NCI-H526 (cell line): ENCODE measurements at regions not wholly inside any gene's neighbourhood (a gene's known extent, or its start where the extent isn't known, plus 50 kb on each side); places are given as distances from the start of the nearest gene placed in this dataset.
"Not testable (repeated sequence)": the region's sequence is repeated elsewhere in the genome, so short reads cannot be mapped to it uniquely, and the experiment has no call there.

Source experiments
- DNase-seq, 2 experiments: peaks; one replicate each; lab custom pipeline; 2025; lab: John Stamatoyannopoulos, UW

DNA sequence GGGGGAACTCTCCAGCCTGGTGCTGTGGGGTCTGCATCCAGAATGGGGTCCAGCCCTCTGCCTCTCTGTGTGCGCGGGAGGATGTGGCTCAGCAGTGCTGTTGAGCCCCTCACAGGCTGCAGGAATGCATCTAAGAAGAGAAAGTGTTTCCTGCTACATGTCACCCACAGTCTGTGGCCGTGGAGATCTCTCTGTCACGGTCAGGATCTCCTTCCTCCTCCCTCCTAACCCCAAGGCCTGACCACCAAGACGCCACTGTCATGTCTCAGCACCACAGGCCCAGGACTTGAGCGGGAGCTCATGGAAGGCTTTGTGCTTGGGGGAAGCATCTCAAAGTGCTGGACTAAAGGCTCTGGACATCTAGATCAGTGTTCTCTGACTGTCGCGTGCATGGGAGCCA is 90.1 kb downstream of the SREK1 start:
- no peak for DNase-seq

DNA sequence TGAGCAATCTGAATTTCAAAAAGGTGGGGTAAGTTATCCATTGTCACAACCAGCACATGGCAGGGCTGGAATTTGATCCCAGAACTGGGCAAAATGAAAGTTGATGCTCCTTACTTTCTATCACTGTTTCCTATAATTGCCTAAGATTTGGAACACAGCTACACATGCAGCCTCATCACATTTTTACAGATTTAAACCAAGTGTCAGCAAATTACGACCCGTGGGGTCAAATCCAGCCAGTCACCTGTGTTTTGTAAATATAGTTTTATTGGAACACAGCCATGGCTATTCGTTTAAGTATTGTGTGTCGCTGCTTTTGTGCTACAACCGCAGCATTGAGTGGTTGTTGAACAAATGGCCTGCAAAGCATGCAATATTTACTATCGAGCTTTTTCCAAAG is 94.3 kb downstream of the SREK1 start:
- no peak for DNase-seq

DNA sequence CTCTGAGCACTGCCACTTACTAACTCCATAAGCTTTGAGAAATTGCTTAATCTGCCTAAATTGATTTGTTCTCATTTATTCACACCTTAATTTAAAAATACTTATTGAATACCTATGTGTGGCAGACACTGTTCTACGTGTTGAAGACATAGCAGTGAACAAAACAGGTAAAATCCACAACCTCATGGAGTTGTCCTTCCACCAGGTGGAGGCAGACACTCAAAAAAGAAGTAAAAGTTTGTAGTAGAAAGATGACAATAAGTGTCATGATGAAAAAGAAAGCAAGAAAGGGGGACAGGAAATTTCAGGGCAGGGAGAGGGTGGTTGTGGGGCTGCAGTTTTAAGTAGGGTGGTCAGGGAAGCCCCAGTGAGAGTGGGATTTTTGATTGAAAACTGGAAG is 94.9 kb downstream of the SREK1 start:
- peak in 1 of 2 experiments; percentile 8 for DNase-seq

DNA sequence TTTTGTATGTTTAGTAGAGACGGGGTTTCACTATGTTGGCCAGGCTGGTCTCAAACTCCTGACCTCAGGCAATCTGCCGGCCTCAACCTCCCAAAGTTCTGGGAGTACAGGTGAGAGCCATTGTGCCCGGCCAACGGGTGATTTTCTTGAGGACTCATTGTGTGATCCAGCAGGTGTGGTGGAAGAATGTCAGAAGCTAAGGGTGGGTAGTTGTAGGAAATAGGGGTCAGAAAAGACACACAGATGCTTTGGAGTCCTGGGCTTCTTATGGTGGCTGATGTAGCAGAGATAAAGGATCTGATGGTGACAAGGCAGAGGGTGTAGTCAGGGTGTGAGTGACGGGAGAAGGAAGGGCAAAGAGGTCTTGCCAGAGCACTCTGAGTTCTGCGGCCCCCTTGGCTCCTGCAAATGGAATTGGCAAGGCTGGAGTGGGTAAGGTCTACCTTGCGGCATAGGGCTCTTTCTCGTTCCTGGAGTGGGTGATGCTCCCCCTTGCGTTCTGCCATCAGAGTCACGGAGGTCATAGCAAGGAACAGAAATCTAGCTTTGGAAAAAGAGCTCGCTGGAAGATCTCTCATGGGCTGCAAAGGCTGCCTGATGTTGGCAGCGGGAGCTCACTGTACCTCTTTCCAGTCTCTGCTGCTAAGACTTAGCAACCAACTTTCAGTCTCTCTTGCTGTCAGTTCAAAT is 97.2 kb downstream of the SREK1 start:
- DNase-seq, result no peak

DNA sequence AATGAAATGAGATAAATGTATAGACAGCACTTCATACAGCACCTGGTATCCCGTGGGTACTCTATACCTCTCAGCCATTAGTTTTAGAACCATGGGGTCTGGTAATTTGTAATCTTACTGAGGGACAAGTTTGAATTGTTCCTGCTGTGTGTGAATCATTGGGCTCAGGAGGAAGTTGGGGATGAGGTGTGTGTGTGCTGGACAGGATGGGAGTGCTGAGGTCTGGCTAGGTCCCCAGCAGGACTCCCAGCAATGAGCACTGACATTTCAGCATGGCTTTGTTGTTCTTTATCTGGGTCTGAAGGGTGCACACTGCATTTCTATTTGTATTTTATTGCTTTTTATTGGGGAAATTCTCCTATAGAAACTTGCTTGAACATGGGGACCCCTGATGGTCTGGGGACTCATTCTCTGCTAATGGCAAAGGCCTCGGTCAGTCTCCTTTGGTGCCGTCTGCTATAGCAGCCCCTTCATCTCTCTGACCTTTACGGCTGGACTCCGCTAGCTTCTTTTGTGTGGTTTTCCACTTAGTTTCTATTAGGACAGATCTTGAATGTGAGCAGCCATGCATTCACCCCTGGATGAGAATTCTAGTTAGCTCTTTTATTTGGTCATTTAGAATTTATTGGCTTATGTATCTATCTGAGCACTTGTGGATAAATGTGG is 98.1 kb downstream of the SREK1 start:
- DNase-seq, result no peak

DNA sequence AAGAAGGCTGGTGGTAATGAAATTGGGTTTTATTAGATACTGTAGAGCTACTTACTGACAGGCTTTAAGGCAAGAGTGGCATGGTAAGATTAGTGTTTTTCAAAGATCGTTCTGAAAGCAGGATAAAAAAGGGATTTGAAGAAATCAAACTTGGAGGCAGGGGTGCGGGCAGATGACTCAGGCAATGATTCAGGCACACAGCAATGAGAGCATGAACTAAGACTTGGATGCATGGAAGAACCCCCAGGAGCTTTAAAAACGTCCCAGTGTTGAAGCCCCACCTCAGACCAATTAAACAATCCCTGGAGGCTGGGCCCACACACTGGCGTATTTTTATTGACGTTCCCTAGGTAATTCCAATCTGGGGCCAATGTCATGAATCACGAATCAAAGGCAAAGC is 102.5 kb downstream of the SREK1 start:
- no peak for DNase-seq

DNA sequence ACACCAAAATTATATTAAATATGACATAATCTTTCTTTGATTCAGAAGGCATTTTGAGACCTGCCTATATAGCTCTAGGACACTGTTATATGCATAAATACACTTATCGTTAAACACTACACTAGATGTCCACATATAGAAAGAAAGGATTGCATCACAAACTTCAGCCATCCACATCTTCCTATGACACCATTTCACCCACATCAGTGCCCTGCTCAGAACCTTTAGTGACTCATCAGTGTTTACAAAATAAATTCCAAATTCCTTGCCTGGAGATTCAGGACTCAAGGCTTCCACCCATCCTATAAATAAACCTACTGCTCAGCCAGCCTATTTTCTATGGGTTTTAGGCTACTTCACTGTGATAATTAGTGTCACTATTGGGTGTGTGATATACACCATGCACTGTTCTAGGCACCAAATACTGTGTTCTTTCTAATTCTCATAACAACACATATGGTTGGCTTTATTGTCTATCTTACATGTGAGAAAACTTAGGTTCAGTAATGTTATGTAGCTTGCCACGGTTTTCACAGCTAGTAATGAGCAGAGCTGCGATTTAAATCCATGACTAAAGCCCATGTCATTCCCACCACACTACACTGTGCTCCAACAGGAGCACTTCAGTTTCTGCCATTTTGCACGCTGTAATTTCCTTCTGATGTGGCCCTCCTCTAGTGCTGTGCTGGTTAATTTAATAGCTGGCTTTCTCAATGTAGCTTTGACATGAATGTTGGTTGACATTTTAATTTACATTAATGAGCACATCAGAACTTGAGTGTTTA is 103.3 kb downstream of the SREK1 start:
- DNase-seq, result no peak

DNA sequence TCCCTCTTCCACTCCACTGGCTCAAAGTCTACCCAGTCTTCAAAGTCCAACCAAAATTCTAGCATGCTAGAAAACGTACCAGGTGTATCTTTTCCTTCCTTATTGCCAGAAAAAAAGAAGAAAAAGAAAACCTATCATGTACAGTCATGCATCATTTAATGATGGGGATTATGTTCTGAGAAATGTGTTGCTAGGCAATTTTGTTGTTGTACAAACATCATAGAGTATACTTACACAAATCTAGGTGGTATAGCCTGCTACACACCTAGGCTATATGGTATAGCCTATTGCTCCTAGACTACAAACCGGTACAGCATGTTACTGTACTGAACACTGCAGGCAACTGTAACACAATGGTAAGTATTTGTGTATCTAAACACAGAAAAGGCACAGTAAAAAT is 104.8 kb downstream of the SREK1 start:
- no peak for DNase-seq

DNA sequence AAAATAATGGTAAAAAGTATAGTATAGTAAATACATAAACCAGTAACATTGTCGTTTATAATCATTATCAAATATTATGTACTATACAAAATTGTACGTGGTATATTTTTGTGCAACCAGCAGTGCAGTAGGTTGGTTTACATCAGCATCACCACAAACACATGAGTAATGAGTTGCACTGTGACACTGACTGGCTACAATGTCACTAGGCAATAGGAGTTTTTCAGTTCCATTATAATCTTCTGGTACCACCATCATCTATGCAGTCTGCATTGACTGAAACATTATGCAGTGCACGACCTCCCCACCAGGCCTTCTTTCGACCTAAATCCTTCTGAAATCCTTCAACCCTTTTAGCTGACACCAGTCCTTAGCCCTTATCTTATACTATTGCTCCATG is 105.8 kb downstream of the SREK1 start:
- DNase-seq, result no peak

DNA sequence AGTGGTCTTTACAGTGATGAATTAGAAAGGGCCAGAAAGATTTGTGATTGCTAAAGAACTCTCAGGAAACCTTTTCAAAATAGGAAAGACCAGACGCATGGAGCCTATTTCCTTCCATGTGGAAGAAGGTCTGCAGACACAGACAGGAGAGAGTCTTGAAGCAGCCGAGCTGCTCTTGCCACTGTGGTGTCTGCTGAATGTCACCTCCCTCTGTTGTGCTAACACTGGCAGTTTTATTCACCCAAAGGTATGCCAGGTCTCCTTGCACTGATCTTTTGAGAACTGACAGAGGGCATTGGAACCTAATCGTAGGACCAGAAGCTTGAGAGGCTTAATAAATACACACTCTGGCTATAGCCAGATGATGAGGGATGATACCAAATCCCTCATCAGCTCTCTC is 108.7 kb downstream of the SREK1 start:
- DNase-seq, result no peak

DNA sequence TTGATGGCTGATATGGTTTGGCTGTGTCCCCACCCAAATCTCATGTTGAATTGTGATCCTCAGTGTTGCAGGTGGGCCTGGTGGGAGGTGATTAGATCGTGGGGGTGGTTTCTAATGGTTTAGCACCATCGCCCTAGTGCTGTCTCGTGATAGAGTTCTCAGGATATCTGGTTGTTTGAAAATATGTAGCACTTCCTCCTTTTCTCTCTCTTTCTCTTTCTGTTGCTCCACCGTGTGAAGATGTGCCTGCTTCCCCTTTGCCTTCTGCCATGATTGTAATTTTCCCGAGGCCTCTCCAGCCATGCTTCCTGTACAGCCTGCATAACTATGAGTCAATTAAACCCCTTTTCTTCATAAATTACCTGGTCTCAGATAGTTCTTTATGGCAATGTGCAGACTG is 111.6 kb downstream of the SREK1 start:
- DNase-seq, result no peak

DNA sequence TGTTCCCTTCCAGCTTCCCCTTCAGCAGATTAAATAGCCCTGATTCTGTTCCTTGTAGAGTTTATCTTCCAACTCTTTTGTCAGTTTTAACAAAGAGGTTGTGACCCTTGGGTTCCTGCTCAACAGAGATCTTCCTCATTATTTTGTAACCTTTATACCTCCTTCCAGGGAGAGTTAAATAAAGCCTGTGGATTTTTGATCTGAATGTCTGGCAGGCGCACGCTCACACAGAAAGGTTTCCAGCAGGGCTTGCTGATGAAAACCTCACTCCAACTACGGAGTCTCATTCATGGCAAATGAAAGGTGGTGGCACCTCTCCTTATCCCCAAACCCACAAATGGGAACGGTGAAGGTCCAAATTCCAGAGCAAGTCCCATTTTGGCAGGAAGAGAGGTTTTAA is 129.0 kb downstream of the SREK1 start:
- DNase-seq, result no peak

DNA sequence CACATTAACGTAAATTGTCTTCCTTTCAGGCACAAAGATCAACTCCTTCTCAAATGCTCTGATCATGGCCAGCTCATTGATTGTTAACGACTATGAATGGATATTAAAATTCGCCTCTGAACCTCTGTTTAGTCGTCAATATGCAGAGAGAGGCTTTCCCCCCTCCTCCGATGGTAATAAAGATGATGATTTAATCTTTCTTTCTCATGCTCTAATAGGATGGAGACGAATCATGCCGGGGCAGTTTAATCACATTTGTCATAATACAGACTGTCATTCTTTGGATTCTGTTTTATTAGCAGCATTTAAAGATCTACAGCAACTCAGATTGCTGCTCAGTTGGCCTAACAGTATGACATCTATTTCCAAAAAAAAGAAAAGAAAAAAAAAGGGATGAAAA is 132.9 kb downstream of the SREK1 start:
- DNase-seq, result no peak

DNA sequence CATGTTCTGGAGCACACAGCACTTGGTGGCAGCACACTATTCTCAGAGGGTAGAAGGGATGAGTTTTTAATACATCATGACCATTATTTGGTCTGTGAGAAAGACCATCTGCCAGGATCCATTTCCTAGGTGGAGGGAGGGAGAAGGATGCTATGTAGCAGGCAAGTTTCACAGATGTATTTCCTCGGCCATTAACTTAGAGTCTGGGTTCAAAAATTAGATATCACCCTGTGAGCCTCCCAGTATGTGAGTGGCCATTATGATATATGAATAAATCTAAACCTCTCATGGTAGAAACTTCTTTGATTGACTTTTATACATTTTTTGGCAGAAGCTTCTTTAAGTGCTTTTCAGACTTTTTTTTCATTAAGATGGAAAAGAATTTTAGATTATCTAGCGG is 133.9 kb downstream of the SREK1 start:
- DNase-seq, result no peak

DNA sequence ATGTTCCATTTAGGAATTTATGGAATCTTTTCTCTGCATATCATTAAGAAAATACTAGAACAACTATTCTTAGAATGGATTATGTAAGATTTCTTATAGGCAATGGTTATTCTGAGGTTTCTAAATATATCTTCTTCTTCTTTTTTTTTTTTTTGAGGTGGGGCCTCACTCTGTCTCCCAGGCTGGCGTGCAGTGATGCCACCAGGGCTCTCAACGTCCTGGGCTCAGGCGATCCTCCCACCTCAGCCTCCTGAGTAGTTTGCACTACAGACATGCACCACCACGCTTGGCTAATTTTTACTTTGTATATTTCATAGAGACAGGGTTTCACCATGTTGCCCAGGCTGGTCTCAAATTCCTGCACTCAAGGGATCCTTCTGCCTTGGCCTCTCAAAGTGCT is 137.2 kb downstream of the SREK1 start:
- no peak for DNase-seq

DNA sequence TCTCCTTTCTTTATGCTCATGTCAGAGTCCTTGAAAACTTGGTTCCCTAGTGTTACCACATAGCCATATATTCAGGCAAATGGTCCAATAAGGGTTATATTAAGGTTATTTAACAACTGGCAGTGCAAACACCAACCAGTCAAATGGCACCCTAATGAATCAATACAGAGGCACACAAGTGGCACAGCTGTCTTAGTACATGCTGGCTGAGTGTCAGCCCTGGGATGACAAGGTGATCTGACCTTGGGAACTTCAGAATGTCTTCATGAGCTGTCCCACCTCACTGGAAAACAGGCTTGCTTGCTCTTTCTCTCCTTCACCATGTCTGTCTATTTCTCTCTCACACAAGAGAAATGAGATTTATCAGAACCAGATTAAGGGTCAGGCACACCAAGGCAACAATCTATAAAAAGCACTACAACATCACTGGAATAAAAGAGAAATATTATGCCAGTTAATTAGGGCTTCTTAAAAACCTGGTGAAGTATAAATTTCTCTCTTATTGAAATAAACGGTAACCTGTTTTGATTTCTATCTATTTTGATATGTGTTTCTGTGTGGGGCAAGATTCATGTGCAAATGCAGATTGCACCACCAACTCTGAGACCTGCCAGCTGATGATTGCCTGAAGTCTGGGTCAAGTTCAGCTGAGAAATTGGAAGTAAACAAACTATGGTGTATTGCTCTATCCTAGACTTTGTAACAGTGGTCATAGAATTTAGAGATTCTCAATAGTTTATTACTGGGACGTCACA is 140.7 kb downstream of the SREK1 start:
- DNase-seq, result no peak

DNA sequence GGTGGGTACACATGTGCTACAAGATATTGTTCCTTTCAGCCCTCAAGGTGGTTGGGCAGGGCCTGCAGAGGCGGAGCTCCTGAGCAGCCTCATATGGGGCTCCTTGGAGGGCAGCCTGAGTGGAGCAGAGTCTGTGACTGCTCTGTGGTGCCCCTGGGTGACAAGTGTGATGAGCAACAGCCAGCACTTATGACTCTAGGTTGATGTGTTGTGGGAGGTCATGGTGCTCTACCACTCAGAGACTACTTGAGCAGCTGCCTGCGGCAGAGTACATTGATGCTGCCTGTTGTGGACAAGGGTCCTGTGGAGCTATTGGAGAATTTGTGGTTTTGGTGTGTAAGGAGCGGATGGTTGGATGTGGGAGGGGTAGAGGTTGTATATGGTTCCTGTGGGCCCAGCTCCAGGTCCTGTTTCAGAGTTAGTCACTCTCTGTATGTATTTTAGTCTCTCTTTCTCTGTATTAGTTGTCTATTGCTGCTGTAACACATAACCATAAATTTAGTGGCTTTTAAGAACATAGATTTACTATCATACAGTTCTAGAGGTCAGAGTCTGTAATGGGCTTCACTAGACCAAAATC is 141.3 kb downstream of the SREK1 start:
- DNase-seq, result no peak

DNA sequence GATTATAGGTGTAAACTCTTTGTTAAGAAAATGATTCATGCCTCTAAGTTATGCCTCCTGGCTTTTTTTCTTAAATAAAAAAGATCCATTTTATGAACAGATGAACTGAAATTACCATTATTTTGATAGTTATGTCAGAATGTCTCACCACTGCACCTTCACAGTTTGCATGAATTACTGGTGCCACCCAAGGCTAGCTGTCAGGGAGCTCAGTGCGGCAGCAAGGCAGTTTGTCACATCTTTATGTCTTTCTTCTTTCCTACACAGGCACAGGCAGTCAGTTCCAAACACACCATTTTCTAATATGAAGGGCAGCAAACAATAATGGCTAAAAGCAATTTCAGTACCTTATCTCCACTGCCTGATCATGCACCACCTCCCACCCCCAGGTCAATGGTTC is 147.7 kb downstream of the SREK1 start:
- no peak for DNase-seq

DNA sequence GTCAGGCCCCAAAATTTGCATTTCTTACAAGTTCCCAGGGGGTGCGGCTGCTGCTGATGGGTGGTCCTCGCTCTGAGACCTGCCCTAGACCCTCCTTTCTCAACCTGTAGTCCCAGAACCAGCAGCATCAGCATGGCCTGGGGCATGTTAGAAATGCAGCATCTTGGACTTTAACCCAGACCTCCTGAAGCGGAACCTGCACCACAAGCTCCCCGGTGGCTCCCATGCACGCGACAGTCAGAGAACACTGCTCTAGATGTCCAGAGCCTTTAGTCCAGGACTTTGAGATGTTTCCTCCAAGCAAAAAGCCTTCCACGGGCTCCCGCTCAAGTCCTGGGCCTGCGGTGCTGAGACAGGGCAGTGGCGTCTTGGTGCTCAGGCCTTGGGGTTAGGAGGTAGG is 149.8 kb downstream of the SREK1 start:
- DNase-seq, result not testable (repeated sequence)

DNA sequence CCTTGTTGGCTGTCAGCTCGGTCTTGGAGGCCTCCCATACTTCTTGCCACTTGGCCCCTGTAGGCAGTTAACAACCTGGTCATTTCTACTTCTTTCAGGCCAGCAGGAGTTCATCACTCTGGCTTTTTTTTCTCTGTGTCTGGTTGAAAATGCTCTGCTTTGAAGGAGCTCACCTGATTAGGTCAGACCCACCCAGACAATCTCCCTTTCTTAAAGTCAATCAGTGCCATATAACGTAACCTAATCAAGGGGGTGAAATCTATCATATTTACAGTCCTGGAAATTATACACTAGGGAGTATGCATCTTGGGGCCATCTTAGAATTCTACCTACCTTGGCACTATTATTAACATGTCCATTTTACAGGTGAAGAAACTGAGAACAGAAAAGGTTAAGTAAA is 155.4 kb downstream of the SREK1 start:
- no peak for DNase-seq

DNA sequence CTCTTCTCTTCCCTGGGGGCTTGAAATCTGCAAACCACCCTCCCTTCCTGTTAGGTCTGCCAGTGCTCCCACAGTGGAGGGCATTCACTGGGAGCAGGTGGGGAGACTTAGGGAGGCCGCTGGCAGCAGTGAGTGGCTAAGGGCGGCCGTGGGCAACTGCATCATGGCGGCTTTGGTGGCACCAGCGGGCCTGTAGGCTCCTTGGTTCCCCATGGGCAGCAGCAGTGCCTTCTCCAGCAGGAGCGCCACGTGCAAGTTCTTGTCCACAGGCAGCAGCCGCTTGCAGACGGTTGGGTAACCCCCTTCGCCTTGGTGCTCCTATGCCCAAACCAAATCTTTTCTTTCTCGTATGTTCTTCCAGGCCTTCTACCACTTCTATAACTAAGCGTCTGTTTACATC is 158.2 kb downstream of the SREK1 start:
- DNase-seq, result no peak
